CD4-positive, alpha-beta T cell (primary cell): ENCODE measurements at regions not wholly inside any gene's neighbourhood (a gene's known extent, or its start where the extent isn't known, plus 50 kb on each side); places are given as distances from the start of the nearest gene placed in this dataset.

Experiments used
- ATAC-seq: fragments of 200-7000 bp; cut with Tn5 transposase; one replicate; pipeline ENCODE4 v1.10.0; 2022; ENCODE audit warnings: mild to moderate bottlenecking; ENCODE audit not compliant: poor library complexity
- CTCF ChIA-PET: fragments of 350-600 bp; sonication (Branson Sonifier 250); formaldehyde crosslinking; loops from one replicate; lab custom pipeline; 2021; ENCODE audit warnings: antibody characterized with exemption, inconsistent platforms; lab: Charles Lee
- POLR2A ChIA-PET: fragments of 350-600 bp; sonication (Branson Sonifier 250); formaldehyde crosslinking; loops from one replicate; lab custom pipeline; 2021; ENCODE audit warnings: antibody characterized with exemption, inconsistent platforms; lab: Charles Lee
- DNase-seq, 14 experiments: peaks; one replicate each; pipeline ENCODE4 v3.0.0-alpha.2; 2013 to 2020; ENCODE audit warnings: mixed read lengths in 2 of 14
- H3K27ac ChIP-seq, 2 donors: one replicate each; pipeline versions ENCODE4 v1.5.1 to v1.7.0; 2013; ENCODE audit warnings: low read length in 2 of 2, low read depth in 1 of 2, mild to moderate bottlenecking in 1 of 2
- H3K27me3 ChIP-seq, 2 experiments: 1 replicate in 1 of 2; 2 replicates in 1 of 2; pipeline versions ENCODE4 v1.6.1 to v1.7.0; 2013; ENCODE audit warnings: low read length in 2 of 2, control low read depth in 1 of 2, mild to moderate bottlenecking in 1 of 2, moderate library complexity in 1 of 2; ENCODE audit not compliant: insufficient read depth in 2 of 2, control insufficient read depth in 1 of 2
- H3K36me3 ChIP-seq: one replicate; pipeline ENCODE4 v1.6.1; 2013; ENCODE audit warnings: low read length, control low read depth; ENCODE audit not compliant: insufficient read depth
- H3K4me1 ChIP-seq: one replicate; pipeline ENCODE4 v1.6.1; 2013; ENCODE audit warnings: low read length, control low read depth; ENCODE audit not compliant: insufficient read depth
- H3K4me3 ChIP-seq: one replicate; pipeline ENCODE4 v1.5.1; 2013; ENCODE audit warnings: mild to moderate bottlenecking, low read length, moderate library complexity
- H3K9me3 ChIP-seq, 2 experiments: 1 replicate in 1 of 2; 2 replicates in 1 of 2; pipeline versions ENCODE4 v1.6.1 to v1.7.0; 2013; ENCODE audit warnings: low read length in 2 of 2, mild to moderate bottlenecking in 2 of 2, control low read depth in 1 of 2, moderate library complexity in 1 of 2; ENCODE audit not compliant: control insufficient read depth in 1 of 2, insufficient read depth in 1 of 2
- H3K27ac Mint-ChIP-seq: one replicate; pipeline ENCODE4 v1.8.0; 2020; ENCODE audit warnings: mixed read lengths
- H3K27me3 Mint-ChIP-seq: one replicate; pipeline ENCODE4 v1.8.0; 2021; ENCODE audit warnings: mixed read lengths
- H3K36me3 Mint-ChIP-seq: one replicate; pipeline ENCODE4 v1.8.0; 2021; ENCODE audit warnings: low read depth, mixed read lengths
- H3K4me1 Mint-ChIP-seq: one replicate; pipeline ENCODE4 v1.8.0; 2021; ENCODE audit warnings: low read depth, mixed read lengths
- H3K4me3 Mint-ChIP-seq: one replicate; pipeline ENCODE4 v1.8.0; 2020; ENCODE audit warnings: mild to moderate bottlenecking, mixed read lengths
- H3K9me3 Mint-ChIP-seq: one replicate; pipeline ENCODE4 v1.8.0; 2020; ENCODE audit warnings: mixed read lengths
- CTCF ChIP-seq: fragments of 200-600 bp; IDR thresholded peaks from one replicate; pipeline ENCODE4 v1.8.0; 2022; ENCODE audit warnings: antibody characterized with exemption, mild to moderate bottlenecking
- intact Hi-C, 2 experiments: fragments of 100-400 bp; cut with DNase I in 1 of 2; cut with micrococcal nuclease in 1 of 2; formaldehyde crosslinking; loops; one replicate each; pipeline versions ENCODE4 v1.15.1 to v1.9.0; 2023 to 2025; cut with DNase I, micrococcal nuclease

- peaks cover 0 to 4% of the 10 kb centered on the region in 2 experiments for H3K9me3 ChIP-seq
- Mint-ChIP-seq H3K9me3 (peaks cover 4% of the 10 kb centered on the region), H3K27ac (no peak overlapping the region), H3K36me3 (no peaks in the 10 kb centered on the region), H3K4me1 (no peaks in the 10 kb centered on the region), H3K27me3 (no peaks in the 10 kb centered on the region), H3K4me3 (no peak overlapping the region)
- H3K4me3 ChIP-seq: no peak overlapping the region
- no peak for DNase-seq
- CTCF ChIA-PET: no interaction called here
- H3K27ac ChIP-seq: no peak overlapping the region
- H3K27me3 ChIP-seq: no peaks in the 10 kb centered on the region
- H3K36me3 ChIP-seq: no peaks in the 10 kb centered on the region
- intact Hi-C loops: no loop called here
- H3K4me1 ChIP-seq: no peaks in the 10 kb centered on the region
- no peak for TF ChIP-seq CTCF
- ATAC-seq: no peak
- POLR2A ChIA-PET: no interaction called here
Measured at GRCh38 chr4:30471861-30472260, 248.3 kb upstream of the PCDH7 start.

GRCh38 chr4:30473225-30473624, 246.9 kb upstream of the PCDH7 start:
- no peak overlapping the region for H3K27ac Mint-ChIP-seq
- H3K9me3 Mint-ChIP-seq: peaks cover 4% of the 10 kb centered on the region
- no peaks in the 10 kb centered on the region for H3K4me1 Mint-ChIP-seq
- Histone ChIP-seq H3K4me1 (no peaks in the 10 kb centered on the region), H3K4me3 (no peak overlapping the region), H3K27me3 (no peaks in the 10 kb centered on the region), H3K9me3 (peaks cover 0 to 4% of the 10 kb centered on the region in 2 experiments), H3K36me3 (no peaks in the 10 kb centered on the region), H3K27ac (no peak overlapping the region)
- H3K4me3 Mint-ChIP-seq: no peak overlapping the region
- DNase-seq (no peak), ATAC-seq (no peak)
- intact Hi-C loops: no loop called here
- ChIA-PET POLR2A (no interaction called here), CTCF (no interaction called here)
- no peaks in the 10 kb centered on the region for H3K36me3 Mint-ChIP-seq
- no peaks in the 10 kb centered on the region for H3K27me3 Mint-ChIP-seq
- no peak for TF ChIP-seq CTCF

GRCh38 chr4:30495251-30495650, 224.9 kb upstream of the PCDH7 start:
- DNase-seq (no peak), ATAC-seq (no peak)
- H3K27me3 Mint-ChIP-seq: no peaks in the 10 kb centered on the region
- Histone ChIP-seq H3K27ac (no peak overlapping the region), H3K27me3 (no peaks in the 10 kb centered on the region), H3K4me3 (no peak overlapping the region), H3K4me1 (no peaks in the 10 kb centered on the region), H3K36me3 (no peaks in the 10 kb centered on the region), H3K9me3 (peaks cover 0 to 6% of the 10 kb centered on the region in 2 experiments)
- intact Hi-C loops: no loop called here
- H3K4me3 Mint-ChIP-seq: no peak overlapping the region
- ChIA-PET POLR2A (no interaction called here), CTCF (no interaction called here)
- peaks cover 8% of the 10 kb centered on the region for H3K9me3 Mint-ChIP-seq
- no peaks in the 10 kb centered on the region for H3K36me3 Mint-ChIP-seq
- H3K4me1 Mint-ChIP-seq: no peaks in the 10 kb centered on the region
- H3K27ac Mint-ChIP-seq: no peak overlapping the region
- TF ChIP-seq CTCF: no peak
